IPS-NIHi11 (cell line): ENCODE measurements at regions not wholly inside any gene's neighbourhood (a gene's known extent, or its start where the extent isn't known, plus 50 kb on each side); places are given as distances from the start of the nearest gene placed in this dataset.

Experiments
- DNase-seq: peaks from one replicate; pipeline ENCODE4 v3.0.0; 2012; ENCODE audit warnings: mixed read lengths, low spot score

- no peak for DNase-seq
Measured at GRCh38 chr2:100660851-100661584, 98.2 kb downstream of the PDCL3 start.

GRCh38 chr2:100662866-100663265, 100.1 kb downstream of the PDCL3 start:
- no peak for DNase-seq

GRCh38 chr2:100664021-100664755, 101.4 kb downstream of the PDCL3 start:
- DNase-seq, result no peak

GRCh38 chr2:100664756-100665101, 101.9 kb downstream of the PDCL3 start:
- no peak for DNase-seq

GRCh38 chr2:100666996-100667395, 104.2 kb downstream of the PDCL3 start:
- no peak for DNase-seq

- no peak for DNase-seq
Measured at GRCh38 chr2:100667801-100668200, 105.0 kb downstream of the PDCL3 start.

- no peak for DNase-seq
Measured at GRCh38 chr2:100670232-100670631, 107.4 kb downstream of the PDCL3 start.

GRCh38 chr2:100673115-100673514, 110.3 kb downstream of the PDCL3 start:
- no peak for DNase-seq

GRCh38 chr2:100673691-100674485, 111.1 kb downstream of the PDCL3 start:
- no peak for DNase-seq

- DNase-seq, result no peak
Measured at GRCh38 chr2:100674666-100675065, 111.9 kb downstream of the PDCL3 start.

GRCh38 chr2:100675373-100675772, 112.6 kb downstream of the PDCL3 start:
- DNase-seq, result no peak

GRCh38 chr2:100675855-100676254, 113.1 kb downstream of the PDCL3 start:
- DNase-seq, result no peak

- DNase-seq, result no peak
Measured at GRCh38 chr2:100676346-100676745, 113.6 kb downstream of the PDCL3 start.

- no peak for DNase-seq
Measured at GRCh38 chr2:100677611-100678185, 114.9 kb downstream of the PDCL3 start.

GRCh38 chr2:100679211-100679610, 116.4 kb downstream of the PDCL3 start:
- DNase-seq, result no peak

- DNase-seq, result no peak
Measured at GRCh38 chr2:100682536-100682935, 119.7 kb downstream of the PDCL3 start.

- DNase-seq, result no peak
Measured at GRCh38 chr2:100683231-100683630, 120.4 kb downstream of the PDCL3 start.

GRCh38 chr2:100691846-100692245, 128.1 kb upstream of the NPAS2 start:
- DNase-seq, result no peak

- DNase-seq, result no peak
Measured at GRCh38 chr2:100692381-100692780, 127.6 kb upstream of the NPAS2 start.

- no peak for DNase-seq
Measured at GRCh38 chr2:100692906-100693305, 127.0 kb upstream of the NPAS2 start.

- DNase-seq, result no peak
Measured at GRCh38 chr2:100699131-100699530, 120.8 kb upstream of the NPAS2 start.

- DNase-seq, result no peak
Measured at GRCh38 chr2:100702438-100703109, 117.4 kb upstream of the NPAS2 start.
